ENCODE measurements at regions not wholly inside any gene's neighbourhood (a gene's known extent, or its start where the extent isn't known, plus 50 kb on each side); places are given as distances from the start of the nearest gene placed in this dataset.

DNA sequence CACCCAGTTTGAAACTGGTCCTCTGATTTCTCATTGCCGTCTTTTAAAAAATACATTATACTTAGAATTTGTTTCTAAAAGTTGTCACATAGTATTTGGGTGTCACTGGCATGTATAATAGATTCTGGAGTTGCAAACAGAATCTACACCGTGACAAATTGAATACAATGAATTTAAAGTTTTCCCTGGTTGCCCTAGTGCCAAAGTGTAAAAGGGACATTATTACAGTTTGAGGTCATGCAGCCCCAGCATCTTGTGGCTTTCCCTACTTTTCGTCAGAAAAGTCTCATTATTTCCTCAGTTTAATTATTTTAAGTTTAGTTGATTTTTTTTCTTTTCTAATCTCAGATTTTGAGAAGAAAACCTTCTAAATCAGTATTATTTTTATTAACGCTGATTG lies 155.9 kb downstream of the DISP1 start:
- TF ChIP-seq, protein P1, sequence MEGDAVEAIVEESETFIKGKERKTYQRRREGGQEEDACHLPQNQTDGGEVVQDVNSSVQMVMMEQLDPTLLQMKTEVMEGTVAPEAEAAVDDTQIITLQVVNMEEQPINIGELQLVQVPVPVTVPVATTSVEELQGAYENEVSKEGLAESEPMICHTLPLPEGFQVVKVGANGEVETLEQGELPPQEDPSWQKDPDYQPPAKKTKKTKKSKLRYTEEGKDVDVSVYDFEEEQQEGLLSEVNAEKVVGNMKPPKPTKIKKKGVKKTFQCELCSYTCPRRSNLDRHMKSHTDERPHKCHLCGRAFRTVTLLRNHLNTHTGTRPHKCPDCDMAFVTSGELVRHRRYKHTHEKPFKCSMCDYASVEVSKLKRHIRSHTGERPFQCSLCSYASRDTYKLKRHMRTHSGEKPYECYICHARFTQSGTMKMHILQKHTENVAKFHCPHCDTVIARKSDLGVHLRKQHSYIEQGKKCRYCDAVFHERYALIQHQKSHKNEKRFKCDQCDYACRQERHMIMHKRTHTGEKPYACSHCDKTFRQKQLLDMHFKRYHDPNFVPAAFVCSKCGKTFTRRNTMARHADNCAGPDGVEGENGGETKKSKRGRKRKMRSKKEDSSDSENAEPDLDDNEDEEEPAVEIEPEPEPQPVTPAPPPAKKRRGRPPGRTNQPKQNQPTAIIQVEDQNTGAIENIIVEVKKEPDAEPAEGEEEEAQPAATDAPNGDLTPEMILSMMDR (IDR thresholded peaks at IDR 0.05), result no peak
- TF ChIP-seq EZH2phosphoT487 (IDR thresholded peaks at IDR 0.05) (no peak), EZH2 (IDR thresholded peaks at IDR 0.05) (no peak)

All from neural progenitor cell (in vitro differentiated cells).